Heart right ventricle (tissue), 16 donors: ENCODE measurements at regions not wholly inside any gene's neighbourhood (a gene's known extent, or its start where the extent isn't known, plus 50 kb on each side); places are given as distances from the start of the nearest gene placed in this dataset.

ENCODE experiments used
- ATAC-seq, 8 donors: fragments of 200-7000 bp; cut with Tn5 transposase; one replicate each; pipeline ENCODE4 v1.9.1; 2020; ENCODE audit warnings: mild to moderate bottlenecking in 8 of 8, moderate library complexity in 8 of 8, moderate number of reproducible peaks in 1 of 8
- DNase-seq, 2 donors: peaks; one replicate each; pipeline ENCODE4 v3.0.0-alpha.2; 2020
- H3K27ac ChIP-seq, 10 donors: fragments of 200-600 bp; sonication (generic) in 2 of 10; one replicate each; pipeline versions ENCODE4 v1.5.0 to v1.8.0; 2020 to 2022; ENCODE audit warnings: mild to moderate bottlenecking in 3 of 10
- H3K27me3 ChIP-seq, 7 donors: fragments of 200-600 bp; one replicate each; pipeline ENCODE4 v1.8.0; 2021 to 2022; ENCODE audit warnings: mild to moderate bottlenecking in 2 of 7
- H3K36me3 ChIP-seq, 9 donors: fragments of 200-600 bp; sonication (generic) in 1 of 9; one replicate each; pipeline versions ENCODE4 v1.5.0 to v1.8.0; 2020 to 2022; ENCODE audit warnings: mild to moderate bottlenecking in 2 of 9
- H3K4me1 ChIP-seq, 9 donors: fragments of 200-600 bp; sonication (generic) in 1 of 9; one replicate each; pipeline versions ENCODE4 v1.5.0 to v1.8.0; 2020 to 2022; ENCODE audit warnings: mild to moderate bottlenecking in 4 of 9
- H3K4me3 ChIP-seq, 10 donors: fragments of 200-600 bp; sonication (generic) in 2 of 10; one replicate each; pipeline versions ENCODE4 v1.5.0 to v1.8.0; 2020 to 2022; ENCODE audit warnings: mild to moderate bottlenecking in 7 of 10, moderate library complexity in 2 of 10
- H3K9me3 ChIP-seq, 11 donors: fragments of 200-600 bp in 10 of 11; sonication (generic) in 2 of 11; one replicate each; pipeline versions ENCODE4 v1.5.0 to v1.8.0; 2013 to 2022; ENCODE audit warnings: mild to moderate bottlenecking in 2 of 11, control low read depth in 1 of 11, moderate library complexity in 1 of 11
- CTCF ChIP-seq, 9 donors: fragments of 200-600 bp; sonication (generic) in 2 of 9; IDR thresholded peaks; one replicate each; pipeline versions ENCODE4 v1.5.0 to v1.8.0; 2021 to 2022; ENCODE audit warnings: antibody characterized with exemption in 9 of 9, mild to moderate bottlenecking in 5 of 9, moderate library complexity in 1 of 9
- WGBS, 2 donors: extraction: QIAGEN DNeasy Blood & Tissue Kit; methylation state at CpG; one replicate each; pipeline ENCODE4 v1.1.7; 2013; ENCODE audit warnings: inconsistent platforms in 1 of 2; 5-methylcytosine and 5-hydroxymethylcytosine counted together
- intact Hi-C, 10 donors: fragments of 100-400 bp; cut with DNase I; formaldehyde crosslinking; loops; one replicate each; pipeline versions ENCODE4 v1.11.1 to v1.14.2; 2022
- donor health status: Arrhythmogenic right ventricular cardiomyopathy.
- donor health status: ischemic (EF 13 %, LVEDD 7.1; RV severe dilation, severe dysfunction).
- donor health status: healthy with polysubstance abuse.
- donor health status: DM: no; HTN: yes; CAD: no.
- donor health status: DM: no; HTN: no; CAD: no.
- donor health status: ischemic (EF 25% LVEDD 6.9; RV normal size, moderate dysfunction).
- donor health status: ischemic (EF 25% LVEDD 5.7; RV mildly dilated, moderate dysfunction).
- donor health status: healthy.
- donor health status: DM: yes; HTN: yes; CAD: no.
- donor health status: Ischemic cardiomyopathy.
- donor health status: ischemic (EF 35%, LVEDD 5.7; RV mildly dilated, moderate dysfunction).
- donor health status: nonischemic (EF 11% LVEDD 7.7; RV severe dilation, severe dysfunction).
- donor health status: DM: yes; HTN: yes; CAD: no.
- donor health status: PGD.
- donor health status: ischemic (EF 29% LVEDD 5.4; RV normal size, mild dysfunction).
- donor health status: nonischemic (EF 23%, LVEDD 6.1; RV moderate dilation, normal function).

- 65 to 77% methylated on average over 2 of the region's 2 CpGs for WGBS, 2 donors
- Histone ChIP-seq H3K27ac (peak overlapping the region in 1 of 10 donors; percentile 56), H3K9me3 (no peaks in the 10 kb centered on the region), H3K4me3 (no peak overlapping the region), H3K4me1 (peaks cover 0 to 28% (median 0%) of the 10 kb centered on the region in 9 donors), H3K36me3 (no peaks in the 10 kb centered on the region), H3K27me3 (no peaks in the 10 kb centered on the region)
- DNase-seq: no peak
- TF ChIP-seq CTCF (IDR thresholded peaks at IDR 0.05): no peak
- intact Hi-C loops: no loop called here
- peak in 2 of 8 donors; percentile 17 to 46 for ATAC-seq
Observed at GRCh38 chr3:177944228-177944661, 592.0 kb upstream of the KCNMB2 start.

GRCh38 chr3:177946048-177946447, 590.2 kb upstream of the KCNMB2 start:
- intact Hi-C loops: no loop called here
- ATAC-seq (peak in 1 of 8 donors; percentile 20), DNase-seq (no peak)
- no peaks in the 10 kb centered on the region for H3K27me3 ChIP-seq
- WGBS, 2 donors: 95 to 96% methylated on average over 7 of the region's 7 CpGs
- H3K36me3 ChIP-seq: no peaks in the 10 kb centered on the region
- H3K4me3 ChIP-seq: no peak overlapping the region
- TF ChIP-seq CTCF (IDR thresholded peaks at IDR 0.05): no peak
- peaks cover 0 to 28% (median 0%) of the 10 kb centered on the region in 9 donors for H3K4me1 ChIP-seq
- no peak overlapping the region for H3K27ac ChIP-seq
- H3K9me3 ChIP-seq: no peaks in the 10 kb centered on the region

GRCh38 chr3:177946497-177946896, 589.7 kb upstream of the KCNMB2 start:
- 77 to 95% methylated on average over 1 of the region's 1 CpG for WGBS, 2 donors
- Histone ChIP-seq H3K36me3 (no peaks in the 10 kb centered on the region), H3K4me3 (no peak overlapping the region), H3K4me1 (peaks cover 0 to 28% (median 0%) of the 10 kb centered on the region in 9 donors), H3K27ac (no peak overlapping the region), H3K27me3 (no peaks in the 10 kb centered on the region), H3K9me3 (no peaks in the 10 kb centered on the region)
- no peak for TF ChIP-seq CTCF (IDR thresholded peaks at IDR 0.05)
- intact Hi-C loops: no loop called here
- DNase-seq (no peak), ATAC-seq (no peak)

GRCh38 chr3:177946936-177947335, 589.3 kb upstream of the KCNMB2 start:
- no peak for ATAC-seq
- no peak for TF ChIP-seq CTCF (IDR thresholded peaks at IDR 0.05)

More at GRCh38 chr3:177946936-177947335, 589.3 kb upstream of the KCNMB2 start:
- DNase-seq: no peak
- Histone ChIP-seq H3K27ac (no peak overlapping the region), H3K27me3 (no peaks in the 10 kb centered on the region), H3K4me1 (peaks cover 0 to 28% (median 0%) of the 10 kb centered on the region in 9 donors), H3K9me3 (no peaks in the 10 kb centered on the region), H3K4me3 (no peak overlapping the region), H3K36me3 (no peaks in the 10 kb centered on the region)
- intact Hi-C loops: no loop called here
- 72 to 83% methylated on average over 3 of the region's 3 CpGs for WGBS, 2 donors
